Muscle layer of duodenum (tissue), 2 donors: ENCODE measurements at regions not wholly inside any gene's neighbourhood (a gene's known extent, or its start where the extent isn't known, plus 50 kb on each side); places are given as distances from the start of the nearest gene placed in this dataset.
"Not testable (repeated sequence)": the region's sequence is repeated elsewhere in the genome, so short reads cannot be mapped to it uniquely, and the experiment has no call there.

ENCODE experiments used
- H3K27ac ChIP-seq: one replicate; pipeline ENCODE4 v1.7.0; 2013; ENCODE audit warnings: mild to moderate bottlenecking, low read length
- H3K27me3 ChIP-seq: one replicate; pipeline ENCODE4 v1.7.0; 2013; ENCODE audit warnings: low read depth, mild to moderate bottlenecking, control low read depth, low read length
- H3K36me3 ChIP-seq, 2 donors: one replicate each; pipeline ENCODE4 v1.7.0; 2013; ENCODE audit warnings: low read length in 2 of 2, control low read depth in 1 of 2, mild to moderate bottlenecking in 1 of 2; ENCODE audit not compliant: insufficient read depth in 2 of 2, control insufficient read depth in 1 of 2
- H3K4me1 ChIP-seq, 2 donors: one replicate each; pipeline ENCODE4 v1.7.0; 2013; ENCODE audit warnings: low read length in 2 of 2, mild to moderate bottlenecking in 2 of 2, control low read depth in 1 of 2, moderate library complexity in 1 of 2; ENCODE audit not compliant: insufficient read depth in 2 of 2, control insufficient read depth in 1 of 2
- H3K4me3 ChIP-seq, 2 donors: one replicate each; pipeline ENCODE4 v1.7.0; 2013; ENCODE audit warnings: low read length in 2 of 2, low read depth in 1 of 2, mild to moderate bottlenecking in 1 of 2
- H3K9me3 ChIP-seq, 2 donors: one replicate each; pipeline ENCODE4 v1.7.0; 2013; ENCODE audit warnings: low read length in 2 of 2, control low read depth in 1 of 2, mild to moderate bottlenecking in 1 of 2; ENCODE audit not compliant: control insufficient read depth in 1 of 2
- donor health status: healthy.

DNA sequence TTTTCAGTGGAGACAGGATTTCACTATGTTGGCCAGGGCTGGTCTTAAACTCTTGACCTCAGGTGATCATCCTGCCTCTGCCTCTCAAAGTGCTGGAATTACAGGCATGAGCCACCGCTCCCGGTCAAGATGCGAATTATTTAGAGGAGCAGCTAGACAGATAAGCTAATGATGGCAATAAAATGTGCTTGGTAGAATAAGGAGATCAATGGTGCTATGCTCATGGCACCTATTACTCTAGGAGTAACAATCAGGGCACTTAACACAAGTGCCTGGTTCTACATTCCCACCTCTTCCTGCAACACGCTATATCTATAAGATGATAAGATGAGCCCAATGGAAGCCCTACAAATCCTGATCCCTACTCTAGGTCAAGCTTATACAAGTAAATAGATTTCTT is 61.4 kb upstream of the LOC128125822 start:
- no peak overlapping the region for H3K27ac ChIP-seq
- no peak overlapping the region for H3K4me3 ChIP-seq
- H3K27me3 ChIP-seq, result no peaks in the 10 kb centered on the region
- H3K36me3 ChIP-seq, result no peaks in the 10 kb centered on the region
- peaks cover 0 to 6% of the 10 kb centered on the region in 2 donors for H3K4me1 ChIP-seq
- H3K9me3 ChIP-seq, result no peaks in the 10 kb centered on the region

DNA sequence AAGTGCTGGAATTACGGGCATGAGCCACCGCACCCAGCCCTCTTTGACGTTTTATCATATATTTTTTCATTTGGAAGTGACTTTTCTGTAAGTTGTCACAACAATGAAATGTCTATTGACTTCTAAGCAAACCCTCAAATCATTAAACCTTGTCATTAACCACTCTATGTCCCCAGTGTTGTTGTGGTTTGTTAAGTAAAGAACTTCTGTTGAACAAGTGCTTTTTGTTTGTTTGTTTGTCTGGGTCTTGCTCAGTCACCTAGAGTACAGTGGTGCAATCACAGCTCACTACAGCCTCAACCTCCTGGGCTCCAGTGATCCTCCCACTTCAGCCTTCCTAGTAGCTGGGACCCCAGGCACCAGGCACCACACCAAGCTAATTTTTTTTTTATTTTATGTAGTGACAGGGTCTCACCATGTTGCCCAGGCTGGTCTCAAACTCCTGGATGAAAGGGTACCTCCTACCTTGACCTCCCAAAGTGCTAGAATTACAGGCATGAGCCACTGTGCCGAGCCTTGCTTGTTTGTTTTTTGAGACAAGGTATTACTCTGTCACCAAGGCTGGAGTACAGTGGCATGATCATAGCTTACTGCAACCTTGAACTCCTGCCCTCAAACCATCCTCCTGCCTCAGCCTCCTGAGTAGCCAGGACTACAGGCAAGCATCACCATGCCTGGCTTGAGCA is 57.6 kb upstream of the LOC128125822 start:
- Histone ChIP-seq H3K27me3 (no peaks in the 10 kb centered on the region), H3K4me3 (no peak overlapping the region), H3K36me3 (no peaks in the 10 kb centered on the region), H3K4me1 (peaks cover 0 to 5% of the 10 kb centered on the region in 2 donors), H3K9me3 (no peaks in the 10 kb centered on the region), H3K27ac (no peak overlapping the region)

DNA sequence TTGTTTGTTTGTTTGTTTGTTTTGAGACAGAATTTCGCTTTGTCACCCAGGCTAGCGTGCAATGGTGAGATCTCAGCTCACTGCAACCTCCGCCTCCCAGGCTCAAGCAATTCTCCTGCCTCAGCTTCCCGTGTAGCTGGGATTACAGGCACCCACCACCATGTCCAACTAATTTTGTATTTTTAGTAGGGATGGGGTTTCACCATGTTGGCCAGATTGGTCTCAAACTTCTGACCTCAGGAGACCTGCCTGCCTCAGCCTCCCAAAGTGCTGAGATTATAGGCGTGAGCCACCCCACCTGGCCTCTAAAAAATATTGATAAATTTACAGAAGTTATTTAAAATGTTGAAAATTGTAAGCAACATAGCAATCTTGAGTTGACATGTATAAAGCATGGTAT is 57.1 kb upstream of the LOC128125822 start:
- H3K4me1 ChIP-seq, H3K4me3 ChIP-seq, H3K27me3 ChIP-seq, H3K9me3 ChIP-seq, H3K27ac ChIP-seq, H3K36me3 ChIP-seq: not testable (repeated sequence)

DNA sequence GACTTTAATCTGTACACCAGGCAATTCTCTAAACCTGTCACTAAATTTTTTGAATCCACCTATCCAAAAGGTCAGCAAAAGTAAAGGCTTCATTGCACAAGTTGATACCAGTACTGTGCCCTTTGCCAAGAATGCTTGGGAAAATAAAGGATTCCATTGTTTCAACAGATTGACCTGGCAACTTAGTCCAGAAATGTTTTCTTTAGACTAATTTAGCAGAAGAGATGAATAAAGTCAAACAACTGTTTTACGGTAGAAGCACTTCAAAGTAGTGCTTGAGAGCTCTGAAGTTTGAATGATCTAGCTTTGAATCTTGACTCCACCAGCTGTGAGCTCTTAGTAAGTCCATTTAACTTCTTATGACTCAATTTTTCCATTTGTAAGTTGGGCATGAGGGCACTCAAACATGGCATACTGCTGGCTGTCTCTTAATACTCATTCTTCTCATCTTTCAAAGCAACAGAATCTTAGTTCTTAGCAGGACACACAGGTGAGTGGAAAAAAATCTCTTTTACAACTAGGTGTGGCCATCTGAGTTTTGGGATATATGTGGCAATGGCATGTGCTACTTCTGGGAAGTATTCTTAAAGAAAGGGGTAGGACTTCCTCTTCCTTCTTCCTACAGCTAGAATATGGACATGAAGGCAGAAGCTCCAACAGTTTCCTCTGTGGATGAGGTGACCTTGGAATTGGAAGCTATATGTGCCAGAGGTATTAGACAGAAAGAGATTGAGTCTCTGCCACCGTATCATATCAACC is 55.9 kb upstream of the LOC128125822 start:
- H3K27me3 ChIP-seq, result no peaks in the 10 kb centered on the region
- H3K27ac ChIP-seq, result no peak overlapping the region
- H3K36me3 ChIP-seq, result no peaks in the 10 kb centered on the region
- H3K4me1 ChIP-seq, result no peaks in the 10 kb centered on the region
- no peaks in the 10 kb centered on the region for H3K9me3 ChIP-seq
- H3K4me3 ChIP-seq, result no peak overlapping the region

DNA sequence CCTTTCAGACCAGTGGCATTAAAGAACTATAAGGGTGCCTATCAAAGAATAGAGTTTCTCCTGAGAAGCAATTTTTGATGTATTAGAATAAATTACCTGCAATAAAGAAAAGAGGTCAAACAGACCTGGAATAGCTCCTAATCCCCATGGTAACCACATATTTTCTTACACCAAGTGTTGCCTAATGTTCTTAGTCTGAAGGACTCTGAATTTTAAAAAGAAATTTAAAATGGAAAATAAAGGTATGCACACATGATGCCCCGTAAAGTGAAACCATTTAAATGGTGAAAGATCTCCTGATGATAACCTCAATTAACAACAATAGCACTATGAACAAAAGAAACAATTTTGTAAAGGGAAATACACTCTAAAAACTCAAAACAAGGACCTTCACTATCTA is 55.1 kb upstream of the LOC128125822 start:
- no peaks in the 10 kb centered on the region for H3K27me3 ChIP-seq
- H3K4me1 ChIP-seq, result no peaks in the 10 kb centered on the region
- H3K36me3 ChIP-seq, result no peaks in the 10 kb centered on the region
- H3K9me3 ChIP-seq, result no peaks in the 10 kb centered on the region
- H3K27ac ChIP-seq, result no peak overlapping the region
- H3K4me3 ChIP-seq, result no peak overlapping the region

DNA sequence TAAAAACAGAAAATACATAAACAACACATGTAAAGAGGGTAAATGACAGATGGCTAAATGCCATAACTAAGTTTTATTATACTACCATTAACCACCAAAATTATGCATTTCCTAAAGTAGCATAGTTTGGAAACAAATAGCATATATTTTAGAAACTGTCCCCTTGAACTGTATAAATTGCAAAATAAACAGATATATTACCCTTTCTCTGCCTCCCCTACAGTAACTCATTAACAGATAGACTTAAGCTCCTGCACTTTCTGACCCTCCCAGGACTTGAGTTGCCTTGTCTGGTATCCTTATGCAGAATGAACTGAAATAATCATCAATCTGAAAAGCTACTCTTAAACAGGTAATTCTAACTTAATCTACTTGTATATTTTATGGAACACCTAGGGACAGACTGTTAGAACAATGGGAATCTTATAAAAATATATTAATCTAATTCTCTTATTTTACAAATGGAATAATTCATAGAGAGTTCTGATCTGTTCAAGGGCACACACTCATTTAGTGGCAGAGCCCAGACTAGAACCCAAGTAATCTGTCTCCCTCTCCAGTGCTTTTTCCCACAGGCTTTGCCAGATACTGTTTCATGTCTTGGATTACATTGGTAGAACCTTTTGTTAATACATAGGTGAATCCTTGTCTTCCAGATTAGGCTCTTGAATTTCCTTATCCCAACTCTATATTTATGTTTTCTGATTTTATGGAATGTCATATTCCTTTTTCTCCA is 50.6 kb upstream of the LOC128125822 start:
- Histone ChIP-seq H3K27me3 (no peaks in the 10 kb centered on the region), H3K27ac (no peak overlapping the region), H3K4me1 (no peaks in the 10 kb centered on the region), H3K4me3 (no peak overlapping the region), H3K9me3 (no peaks in the 10 kb centered on the region), H3K36me3 (no peaks in the 10 kb centered on the region)
